ENCODE measurements at regions not wholly inside any gene's neighbourhood (a gene's known extent, or its start where the extent isn't known, plus 50 kb on each side); places are given as distances from the start of the nearest gene placed in this dataset.
A peak's percentile ranks its signal among the peaks of the same experiment; 100 is the strongest.
"Not testable (repeated sequence)": the region's sequence is repeated elsewhere in the genome, so short reads cannot be mapped to it uniquely, and the experiment has no call there.

DNA sequence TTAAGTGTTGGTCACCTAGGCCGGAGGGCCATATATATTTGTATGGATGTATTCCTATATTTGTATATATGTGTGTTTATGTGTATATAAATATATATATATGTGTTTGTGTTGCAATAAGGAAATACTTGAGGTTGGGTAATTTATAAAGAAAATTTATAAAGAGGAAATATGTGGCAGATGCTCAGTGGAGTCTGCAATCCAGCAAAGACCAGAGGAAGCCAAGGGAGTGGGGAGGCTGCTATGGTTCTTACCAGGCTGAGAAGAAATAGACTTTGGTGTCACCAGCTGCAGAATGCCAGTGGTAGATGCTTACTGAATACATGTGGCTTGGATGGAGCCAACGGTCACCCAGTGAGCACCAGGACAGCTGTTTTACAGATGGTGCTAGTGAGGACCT lies 97.4 kb upstream of the ELOVL5 start:
- no peak for FAIRE-seq

GRCh38 chr6:53441761-53442160 lies 93.0 kb upstream of the ELOVL5 start:
- FAIRE-seq: no peak

More for the DNA sequence above, 97.4 kb upstream of the ELOVL5 start:
- DNase-seq (ENCODE audit: insufficient read length, low spot score): no peak

DNA sequence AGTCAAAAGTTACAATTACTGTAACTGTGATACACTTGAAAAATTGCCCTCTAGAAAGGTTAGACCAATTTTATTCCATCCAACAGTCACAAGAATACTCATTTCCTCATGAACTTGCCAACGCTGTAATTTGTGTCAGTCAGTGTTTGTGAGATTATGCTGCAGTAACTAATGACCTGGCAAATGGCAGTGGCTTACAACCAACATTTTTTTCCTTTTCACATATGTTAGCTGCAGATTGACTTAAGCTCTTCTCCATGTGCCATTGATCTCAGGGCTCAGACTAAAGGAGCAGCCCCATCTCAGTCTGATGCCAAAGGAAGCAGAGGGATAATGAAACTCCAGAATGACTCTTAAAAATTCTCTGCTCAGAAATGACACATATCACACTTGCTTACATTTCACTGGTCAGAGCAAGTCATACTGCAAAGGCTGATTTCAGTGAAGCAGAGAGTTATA lies 92.3 kb upstream of the ELOVL5 start:
- no peak for FAIRE-seq
- no peak for DNase-seq (ENCODE audit: insufficient read length, low spot score)

More at GRCh38 chr6:53441761-53442160, 93.0 kb upstream of the ELOVL5 start:
- no peak for DNase-seq (ENCODE audit: insufficient read length, low spot score)

- DNase-seq (ENCODE audit: insufficient read length, low spot score): no peak
- FAIRE-seq: no peak
These were observed 91.7 kb upstream of the ELOVL5 start for GRCh38 chr6:53440336-53440945.

GRCh38 chr6:53439556-53439955 lies 90.8 kb upstream of the ELOVL5 start:
- no peak for FAIRE-seq
- no peak for DNase-seq (ENCODE audit: insufficient read length, low spot score)

GRCh38 chr6:53437557-53438202 lies 88.9 kb upstream of the ELOVL5 start:
- no peak for DNase-seq (ENCODE audit: insufficient read length, low spot score)

DNA sequence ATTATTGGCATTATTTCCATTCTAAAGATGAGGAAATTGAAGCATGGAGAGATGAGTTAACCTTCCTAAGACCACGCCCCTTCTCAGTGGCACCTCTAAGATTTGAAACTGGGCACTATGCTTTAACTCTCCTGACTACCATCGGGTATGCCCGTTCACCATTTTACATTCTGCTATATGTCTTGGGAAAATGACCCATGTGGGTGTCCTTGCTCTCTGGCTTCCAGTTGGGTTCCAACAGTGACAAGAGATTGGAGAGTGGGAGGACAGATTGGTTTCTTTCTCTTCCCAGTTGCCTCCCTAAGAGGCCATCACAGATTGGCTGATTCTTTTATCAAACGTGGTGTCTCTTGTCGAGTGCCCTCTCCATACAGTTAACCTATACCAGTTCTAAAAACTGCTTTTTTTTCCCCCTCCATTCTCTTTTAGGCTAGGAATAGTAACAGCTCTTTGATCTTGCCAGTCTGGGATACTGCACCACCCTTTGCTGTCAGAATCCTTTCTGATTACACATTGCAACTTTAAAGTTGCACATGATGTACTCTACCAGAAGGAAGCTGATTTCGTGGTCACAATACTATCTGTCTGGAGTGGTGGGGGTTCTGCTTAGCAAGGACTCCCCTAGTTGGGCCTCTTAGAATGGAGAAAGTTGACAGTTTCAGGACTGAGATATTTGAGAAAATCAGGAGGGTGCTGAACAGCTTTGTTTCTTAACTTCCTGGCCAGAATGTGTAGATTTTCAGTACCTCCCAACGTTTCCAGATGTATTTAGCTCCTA lies 88.0 kb upstream of the ELOVL5 start:
- FAIRE-seq (no peak), DNase-seq (ENCODE audit: insufficient read length, low spot score) (no peak)

More at GRCh38 chr6:53437557-53438202, 88.9 kb upstream of the ELOVL5 start:
- peak; percentile 87 for FAIRE-seq

- no peak for DNase-seq (ENCODE audit: insufficient read length, low spot score)
- no peak for FAIRE-seq
These were observed 85.2 kb upstream of the ELOVL5 start for GRCh38 chr6:53433951-53434285.

DNA sequence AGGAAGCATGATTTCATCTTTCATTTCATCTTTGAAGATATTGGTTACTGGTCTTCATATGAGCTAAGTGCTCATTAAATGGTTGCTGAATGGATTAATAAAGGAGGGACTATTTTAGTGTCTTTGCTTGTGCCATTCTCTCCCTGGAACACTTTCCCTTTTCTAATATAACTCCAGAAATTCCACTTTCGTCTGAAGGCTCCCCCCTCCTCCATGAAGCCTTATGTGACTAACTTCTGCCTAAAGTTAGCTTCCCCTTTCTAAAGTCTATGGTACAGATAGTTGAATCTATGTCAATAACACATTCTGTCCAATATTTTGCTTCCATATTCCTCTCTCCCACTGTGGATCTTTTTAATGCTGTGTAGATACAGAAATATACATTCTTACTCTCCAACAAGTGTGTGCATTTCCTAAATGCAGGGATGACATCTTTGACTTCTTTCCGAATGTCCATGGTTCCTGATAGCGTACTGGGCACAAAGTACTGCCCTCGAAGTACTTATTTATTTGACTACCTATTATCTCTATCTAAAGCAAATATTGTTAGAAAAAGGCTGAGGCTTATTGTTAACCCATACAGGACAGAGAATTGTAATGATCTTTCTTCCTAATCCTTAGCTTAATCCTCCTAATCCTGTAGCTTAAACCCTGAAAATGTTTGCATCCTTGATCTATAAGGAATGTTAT lies 84.7 kb upstream of the ELOVL5 start:
- FAIRE-seq: no peak

GRCh38 chr6:53432318-53433161 lies 83.8 kb upstream of the ELOVL5 start:
- no peak for DNase-seq (ENCODE audit: insufficient read length, low spot score)
- FAIRE-seq: no peak

More for the DNA sequence above, 84.7 kb upstream of the ELOVL5 start:
- DNase-seq (ENCODE audit: insufficient read length, low spot score): no peak

GRCh38 chr6:53431704-53432103 lies 83.0 kb upstream of the ELOVL5 start:
- DNase-seq (ENCODE audit: insufficient read length, low spot score) (no peak), FAIRE-seq (no peak)

- FAIRE-seq: peak; percentile 8
- no peak for DNase-seq (ENCODE audit: insufficient read length, low spot score)
These were observed 80.7 kb upstream of the ELOVL5 start for GRCh38 chr6:53429401-53429800.

- no peak for DNase-seq (ENCODE audit: insufficient read length, low spot score)
These were observed 80.1 kb upstream of the ELOVL5 start for GRCh38 chr6:53428886-53429285.

DNA sequence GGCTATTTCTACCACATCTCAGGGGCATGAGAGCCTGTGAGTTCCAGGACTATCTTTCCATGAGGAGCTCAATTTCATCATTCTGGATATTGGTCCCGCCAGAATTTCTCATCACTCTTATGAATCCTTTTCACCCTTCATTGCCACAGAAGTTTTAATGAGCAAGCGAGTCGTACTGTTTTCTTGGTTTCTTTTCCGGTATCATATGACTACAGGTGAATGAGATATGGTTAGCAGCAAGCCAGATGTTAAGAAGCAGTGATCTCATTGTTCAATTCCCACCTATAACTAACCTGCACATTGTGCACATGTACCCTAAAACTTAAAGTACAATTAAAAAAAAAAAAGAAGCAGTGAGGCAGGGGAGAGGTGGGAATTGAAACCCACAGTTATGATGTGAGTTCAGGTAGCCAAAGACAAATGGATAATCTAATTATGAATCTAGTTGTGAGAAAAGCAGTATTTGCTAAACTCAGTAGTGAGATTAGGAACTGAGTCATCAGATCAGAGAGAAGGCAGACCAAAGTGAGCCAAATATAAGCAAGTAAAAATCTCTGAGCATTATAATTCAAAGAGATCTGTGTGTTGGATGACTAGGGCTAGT lies 78.0 kb upstream of the ELOVL5 start:
- FAIRE-seq (peak; percentile 76), DNase-seq (ENCODE audit: insufficient read length, low spot score) (no peak)

More at GRCh38 chr6:53428886-53429285, 80.1 kb upstream of the ELOVL5 start:
- no peak for FAIRE-seq

DNA sequence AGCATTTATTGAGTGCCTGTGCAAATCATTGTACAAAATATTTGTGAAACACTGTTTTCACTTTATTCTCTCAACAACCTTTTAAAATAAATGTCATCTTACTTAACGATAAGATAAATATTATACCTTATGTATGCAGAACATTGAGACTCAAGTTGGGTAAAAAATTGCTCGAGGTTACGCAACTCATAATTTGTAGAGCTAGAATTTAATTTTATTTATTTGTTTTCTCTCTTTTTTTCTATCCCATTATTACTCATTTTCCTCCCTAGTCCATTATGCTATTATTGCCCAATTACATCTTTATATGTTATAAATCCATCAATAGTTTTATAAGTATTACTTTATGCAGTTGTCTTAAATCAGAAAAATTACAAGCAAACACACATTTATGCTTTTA lies 77.4 kb upstream of the ELOVL5 start:
- FAIRE-seq (no peak), DNase-seq (ENCODE audit: insufficient read length, low spot score) (no peak)

DNA sequence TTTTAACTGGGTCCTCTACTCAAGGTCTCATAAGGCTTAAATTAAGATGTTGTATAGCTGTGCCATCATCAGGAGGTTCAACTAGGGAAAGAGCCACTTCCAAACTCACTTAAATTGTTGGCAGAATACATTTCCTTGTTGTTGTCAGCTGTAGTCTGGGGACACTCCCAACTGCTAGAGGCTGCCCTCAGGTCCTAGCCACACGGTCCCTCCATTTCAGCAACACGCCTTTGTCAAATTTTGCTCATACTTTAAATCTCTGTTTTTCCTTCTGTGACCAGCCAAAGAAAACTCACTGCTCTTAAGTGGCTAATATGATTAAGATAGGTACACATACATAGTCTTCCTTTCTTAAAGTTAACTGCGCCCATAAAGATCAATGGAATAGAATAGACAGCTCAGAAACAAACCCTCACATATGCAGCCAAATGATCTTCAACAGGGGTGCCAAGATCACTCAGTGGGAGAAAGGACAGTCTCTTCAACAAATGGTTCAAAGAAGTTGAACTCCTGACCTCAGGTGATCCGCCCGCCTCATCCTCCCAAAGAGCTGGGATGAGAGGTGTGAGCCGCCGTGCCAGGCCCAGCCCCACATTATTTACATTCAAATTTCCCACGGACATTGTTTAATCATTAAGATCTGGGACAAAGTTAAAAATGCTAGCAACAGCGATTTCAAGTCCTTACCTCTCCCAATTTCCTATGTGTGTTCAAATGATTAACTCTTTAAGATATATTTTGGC lies 76.4 kb upstream of the ELOVL5 start:
- FAIRE-seq (no peak), DNase-seq (ENCODE audit: insufficient read length, low spot score) (no peak)

- no peak for DNase-seq (ENCODE audit: insufficient read length, low spot score)
These were observed 75.5 kb upstream of the ELOVL5 start for GRCh38 chr6:53424300-53424699.

GRCh38 chr6:53423560-53423959 lies 74.8 kb upstream of the ELOVL5 start:
- not testable (repeated sequence) for DNase-seq (ENCODE audit: insufficient read length, low spot score); FAIRE-seq

More at GRCh38 chr6:53424300-53424699, 75.5 kb upstream of the ELOVL5 start:
- FAIRE-seq: no peak

DNA sequence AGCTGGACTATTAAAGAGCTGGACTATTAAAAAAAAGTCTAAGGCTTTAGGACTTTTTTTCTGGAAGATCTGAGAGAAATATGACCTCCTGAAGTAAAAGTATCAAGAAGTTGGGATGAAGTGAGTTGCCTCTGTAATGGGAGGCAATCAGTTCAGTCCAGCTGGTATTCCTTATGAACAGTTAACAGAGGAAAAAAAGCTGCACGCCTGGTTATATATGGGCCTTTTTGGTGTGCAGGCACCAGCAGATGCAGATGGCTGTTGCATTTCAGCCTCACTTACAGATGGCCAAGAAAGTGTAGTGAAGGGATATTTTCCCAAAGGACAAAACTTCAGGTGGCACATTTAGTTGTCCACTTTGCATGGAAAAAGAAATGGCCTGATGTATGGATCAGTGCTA lies 70.3 kb upstream of the ELOVL5 start:
- DNase-seq (ENCODE audit: insufficient read length, low spot score) (no peak), FAIRE-seq (no peak)

Data from GM19239 (cell line).